22Rv1 (cell line): ENCODE measurements at regions not wholly inside any gene's neighbourhood (a gene's known extent, or its start where the extent isn't known, plus 50 kb on each side); places are given as distances from the start of the nearest gene placed in this dataset.

ENCODE experiments used
- H3K27ac ChIP-seq: fragments of 450-650 bp; 2 replicates; pipeline ENCODE4 v1.5.1; 2017
- CTCF ChIP-seq: fragments of 450-650 bp; IDR thresholded peaks from 2 replicates; pipeline ENCODE4 v1.5.1; 2017; ENCODE audit warnings: mild to moderate bottlenecking
- ZFX ChIP-seq: fragments of 450-650 bp; IDR thresholded peaks from 2 replicates; pipeline ENCODE4 v1.6.1; 2017; ENCODE audit warnings: antibody characterized with exemption, borderline replicate concordance

- TF ChIP-seq CTCF = no peak
- TF ChIP-seq ZFX = no peak
- no peak overlapping the region for H3K27ac ChIP-seq
Measured at GRCh38 chr13:72542241-72542640, 185.2 kb downstream of the MZT1 start.

- no peak overlapping the region for H3K27ac ChIP-seq
- TF ChIP-seq ZFX (no peak), CTCF (no peak)
Measured at GRCh38 chr13:72541674-72542073, 185.8 kb downstream of the MZT1 start.

GRCh38 chr13:72540881-72541280, 186.5 kb downstream of the MZT1 start:
- H3K27ac ChIP-seq = no peak overlapping the region
- no peak for TF ChIP-seq CTCF
- no peak for TF ChIP-seq ZFX

- H3K27ac ChIP-seq = no peak overlapping the region
- TF ChIP-seq CTCF (no peak), ZFX (no peak)
Measured at GRCh38 chr13:72539925-72540324, 187.5 kb downstream of the MZT1 start.

GRCh38 chr13:72537782-72538181, 189.6 kb downstream of the MZT1 start:
- no peak overlapping the region for H3K27ac ChIP-seq
- TF ChIP-seq ZFX (no peak), CTCF (no peak)

GRCh38 chr13:72537395-72537780, 190.0 kb downstream of the MZT1 start:
- no peak overlapping the region for H3K27ac ChIP-seq

GRCh38 chr13:72536714-72537394, 190.6 kb downstream of the MZT1 start:
- no peak overlapping the region for H3K27ac ChIP-seq
- TF ChIP-seq CTCF (peak; percentile 12; the same call in 1 of the 2 replicates), ZFX (no peak)

More at GRCh38 chr13:72537395-72537780, 190.0 kb downstream of the MZT1 start:
- TF ChIP-seq ZFX (no peak), CTCF (no peak)
